Mesothelial cell of epicardium (in vitro differentiated cells): ENCODE measurements at regions not wholly inside any gene's neighbourhood (a gene's known extent, or its start where the extent isn't known, plus 50 kb on each side); places are given as distances from the start of the nearest gene placed in this dataset.

ENCODE experiments used
- DNase-seq, 2 experiments: peaks; one replicate each; pipeline ENCODE4 v3.0.0; 2021; ENCODE audit warnings: low spot score in 2 of 2; ENCODE audit not compliant: unreplicated experiment in 2 of 2
- H3K27ac Mint-ChIP-seq: 2 replicates; pipeline ENCODE4 v1.8.0; 2021; ENCODE audit warnings: mixed read lengths
- H3K27me3 Mint-ChIP-seq: 2 replicates; pipeline ENCODE4 v1.8.0; 2021; ENCODE audit warnings: low read depth, mixed read lengths
- H3K36me3 Mint-ChIP-seq: 2 replicates; pipeline ENCODE4 v1.8.0; 2021; ENCODE audit warnings: mixed read lengths
- H3K4me1 Mint-ChIP-seq: 2 replicates; pipeline ENCODE4 v1.8.0; 2021; ENCODE audit warnings: mixed read lengths
- H3K4me3 Mint-ChIP-seq: 2 replicates; pipeline ENCODE4 v1.8.0; 2021; ENCODE audit warnings: mild to moderate bottlenecking, moderate library complexity, mixed read lengths
- H3K9me3 Mint-ChIP-seq: 2 replicates; pipeline ENCODE4 v1.8.0; 2021; ENCODE audit warnings: mixed read lengths
- TF ChIP-seq, protein P1 (sequence below): fragments of 200-600 bp; sonication (generic); IDR thresholded peaks from one replicate; pipeline ENCODE4 v1.5.0; 2021; ENCODE audit warnings: antibody characterized with exemption; ENCODE audit not compliant: unreplicated experiment

DNA sequence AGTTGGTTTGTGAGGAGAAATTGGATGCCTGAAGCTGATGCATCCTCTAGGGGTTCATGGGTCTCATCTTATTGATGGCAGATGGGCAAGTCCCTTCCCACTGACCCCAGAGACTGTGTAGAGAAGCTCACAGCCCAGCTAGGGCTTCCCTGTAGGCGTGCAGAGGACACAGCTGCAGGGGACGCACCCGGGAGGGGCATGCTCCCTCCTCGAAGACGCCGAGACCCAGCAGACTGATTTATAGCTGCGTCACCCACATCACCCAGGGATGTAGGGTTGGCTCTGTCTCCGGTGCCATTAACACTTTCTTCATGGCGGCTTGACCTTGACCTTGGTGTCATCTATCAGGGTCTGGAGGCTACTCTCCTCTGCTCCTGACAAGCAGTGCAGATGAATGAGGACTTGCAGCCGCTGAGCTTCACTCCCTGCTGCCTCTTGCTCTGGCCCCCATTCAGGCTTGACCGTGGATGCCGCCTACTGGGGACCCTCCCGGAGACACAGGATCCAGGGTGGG lies 549.7 kb downstream of the TCERG1L start:
- Mint-ChIP-seq H3K27me3 (peaks cover 2% of the 10 kb centered on the region), H3K4me3 (no peak overlapping the region), H3K9me3 (peaks cover 7% of the 10 kb centered on the region), H3K27ac (no peak overlapping the region), H3K36me3 (no peaks in the 10 kb centered on the region), H3K4me1 (peaks cover 6% of the 10 kb centered on the region)
- TF ChIP-seq, protein P1, sequence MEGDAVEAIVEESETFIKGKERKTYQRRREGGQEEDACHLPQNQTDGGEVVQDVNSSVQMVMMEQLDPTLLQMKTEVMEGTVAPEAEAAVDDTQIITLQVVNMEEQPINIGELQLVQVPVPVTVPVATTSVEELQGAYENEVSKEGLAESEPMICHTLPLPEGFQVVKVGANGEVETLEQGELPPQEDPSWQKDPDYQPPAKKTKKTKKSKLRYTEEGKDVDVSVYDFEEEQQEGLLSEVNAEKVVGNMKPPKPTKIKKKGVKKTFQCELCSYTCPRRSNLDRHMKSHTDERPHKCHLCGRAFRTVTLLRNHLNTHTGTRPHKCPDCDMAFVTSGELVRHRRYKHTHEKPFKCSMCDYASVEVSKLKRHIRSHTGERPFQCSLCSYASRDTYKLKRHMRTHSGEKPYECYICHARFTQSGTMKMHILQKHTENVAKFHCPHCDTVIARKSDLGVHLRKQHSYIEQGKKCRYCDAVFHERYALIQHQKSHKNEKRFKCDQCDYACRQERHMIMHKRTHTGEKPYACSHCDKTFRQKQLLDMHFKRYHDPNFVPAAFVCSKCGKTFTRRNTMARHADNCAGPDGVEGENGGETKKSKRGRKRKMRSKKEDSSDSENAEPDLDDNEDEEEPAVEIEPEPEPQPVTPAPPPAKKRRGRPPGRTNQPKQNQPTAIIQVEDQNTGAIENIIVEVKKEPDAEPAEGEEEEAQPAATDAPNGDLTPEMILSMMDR: no peak
- DNase-seq: peak in 1 of 2 experiments; percentile 11

DNA sequence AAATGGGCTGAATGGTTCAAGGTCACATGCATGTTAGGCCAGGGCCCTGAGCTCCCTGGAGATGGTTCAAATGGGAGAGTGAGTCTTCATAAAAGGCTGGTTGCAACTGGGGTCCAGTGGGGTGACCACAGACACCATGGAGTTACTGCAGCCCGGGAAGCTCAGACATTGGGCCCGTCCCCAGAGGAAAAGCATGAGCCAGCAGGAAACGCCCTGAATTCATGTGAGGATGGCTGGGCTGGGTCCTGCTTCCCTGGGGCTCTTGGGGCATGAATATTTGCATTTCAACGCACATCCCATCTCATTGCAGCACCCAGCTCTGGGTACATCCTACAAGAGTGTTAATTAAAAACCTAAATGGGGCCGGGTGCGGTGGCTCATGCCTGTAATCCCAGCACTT lies 549.0 kb downstream of the TCERG1L start:
- Mint-ChIP-seq H3K36me3 (no peaks in the 10 kb centered on the region), H3K4me1 (peaks cover 4% of the 10 kb centered on the region), H3K9me3 (peaks cover 7% of the 10 kb centered on the region), H3K4me3 (no peak overlapping the region), H3K27ac (no peak overlapping the region), H3K27me3 (peaks cover 2% of the 10 kb centered on the region)
- TF ChIP-seq, protein P1: no peak
- no peak for DNase-seq

DNA sequence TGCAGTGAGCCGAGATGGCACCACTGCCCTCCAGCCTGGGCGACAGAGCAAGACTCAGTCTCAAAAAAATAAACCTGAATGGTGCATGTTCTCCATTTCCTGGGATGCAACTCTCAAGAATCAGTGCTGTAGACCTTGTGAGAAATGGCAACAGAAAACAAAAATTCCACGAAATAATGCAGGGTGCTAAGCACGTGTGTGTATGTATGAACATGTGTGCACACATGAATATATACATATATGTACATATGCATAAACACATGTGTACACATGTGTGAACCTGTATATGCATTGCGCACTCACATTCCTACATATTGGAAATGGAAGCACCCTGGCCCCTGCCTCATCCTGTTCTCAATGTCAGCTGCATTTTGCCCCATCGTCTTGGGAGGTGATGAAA lies 548.5 kb downstream of the TCERG1L start:
- Mint-ChIP-seq H3K4me1 (no peaks in the 10 kb centered on the region), H3K36me3 (no peaks in the 10 kb centered on the region)
- no peak for DNase-seq

DNA sequence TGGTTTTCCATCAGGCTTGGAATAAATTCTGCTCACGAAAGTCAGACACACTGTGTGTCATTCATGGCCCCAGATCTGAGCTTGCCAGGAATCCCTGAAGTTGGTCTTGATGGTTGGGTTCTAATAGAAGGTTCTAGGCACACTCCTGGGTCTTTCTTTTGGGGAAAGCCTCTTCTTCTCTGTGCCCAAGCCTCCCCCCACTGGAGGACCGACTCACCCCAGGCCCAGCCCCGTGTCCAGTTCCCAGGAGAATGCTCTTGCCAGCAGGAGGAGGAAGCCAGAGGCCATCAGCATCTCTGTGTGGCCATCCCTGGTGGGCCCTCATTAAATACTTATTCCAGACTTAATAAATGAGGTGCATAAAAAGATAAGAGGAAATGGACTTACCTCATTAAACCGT lies 548.0 kb downstream of the TCERG1L start:
- Mint-ChIP-seq H3K4me1 (no peaks in the 10 kb centered on the region), H3K36me3 (no peaks in the 10 kb centered on the region)
- TF ChIP-seq, protein P1: no peak

More for the DNA sequence above, 548.5 kb downstream of the TCERG1L start:
- TF ChIP-seq, protein P1: no peak
- Mint-ChIP-seq H3K27ac (no peak overlapping the region), H3K27me3 (peaks cover 2% of the 10 kb centered on the region), H3K9me3 (peaks cover 9% of the 10 kb centered on the region), H3K4me3 (no peak overlapping the region)

DNA sequence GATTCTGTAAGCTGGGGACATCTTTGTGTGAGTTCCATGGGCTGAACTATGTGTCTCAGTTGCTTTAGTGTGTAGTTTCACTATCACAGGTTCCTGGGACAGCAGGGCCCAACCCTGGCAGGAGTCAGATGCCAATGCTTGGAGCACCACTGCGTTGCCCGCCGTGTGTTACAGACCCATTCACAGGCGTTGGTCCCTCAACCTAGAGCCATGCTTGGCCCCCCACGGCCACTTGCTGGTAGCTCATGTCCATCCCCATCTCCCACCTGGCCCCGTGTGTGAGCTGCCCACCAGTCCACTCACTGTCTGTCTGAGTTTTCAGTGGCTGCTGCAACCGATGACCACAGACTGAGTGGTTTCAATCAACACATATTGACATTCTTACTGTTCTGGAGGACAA lies 546.9 kb downstream of the TCERG1L start:
- Mint-ChIP-seq H3K9me3 (peaks cover 15% of the 10 kb centered on the region), H3K4me1 (no peaks in the 10 kb centered on the region), H3K27ac (no peak overlapping the region), H3K27me3 (peaks cover 2% of the 10 kb centered on the region), H3K36me3 (no peaks in the 10 kb centered on the region), H3K4me3 (no peak overlapping the region)
- TF ChIP-seq, protein P1: no peak
- DNase-seq: no peak

More for the DNA sequence above, 548.0 kb downstream of the TCERG1L start:
- Mint-ChIP-seq H3K4me3 (no peak overlapping the region), H3K9me3 (peaks cover 13% of the 10 kb centered on the region), H3K27ac (no peak overlapping the region), H3K27me3 (peaks cover 2% of the 10 kb centered on the region)
- DNase-seq: no peak

DNA sequence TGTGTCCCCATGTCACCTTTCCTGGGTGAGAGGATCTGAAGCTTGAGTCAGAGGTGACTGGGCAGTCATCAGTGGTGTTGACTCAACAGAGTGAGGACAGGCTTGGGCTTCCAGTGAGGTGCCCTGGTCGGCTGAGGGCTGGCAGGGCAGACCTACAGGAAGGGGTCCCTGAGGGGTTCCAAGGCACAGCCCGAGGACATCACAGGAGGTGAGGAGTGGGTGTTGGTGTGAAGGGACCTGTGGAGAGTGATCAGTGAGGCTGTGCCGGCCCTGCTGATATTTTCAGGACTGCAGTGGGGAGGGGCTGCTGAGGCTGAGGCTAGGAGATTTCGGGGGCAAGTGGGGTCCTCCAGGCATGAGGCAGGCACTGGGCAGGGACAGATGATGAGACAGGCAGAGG lies 545.5 kb downstream of the TCERG1L start:
- Mint-ChIP-seq H3K36me3 (no peaks in the 10 kb centered on the region), H3K27me3 (no peaks in the 10 kb centered on the region), H3K27ac (no peak overlapping the region), H3K4me1 (no peaks in the 10 kb centered on the region), H3K9me3 (peaks cover 15% of the 10 kb centered on the region), H3K4me3 (no peak overlapping the region)
- TF ChIP-seq, protein P1: no peak
- peak in 1 of 2 experiments; percentile 4 for DNase-seq
